HG02973 (cell line): ENCODE measurements at regions not wholly inside any gene's neighbourhood (a gene's known extent, or its start where the extent isn't known, plus 50 kb on each side); places are given as distances from the start of the nearest gene placed in this dataset.

Source experiments
- ATAC-seq: cut with Tn5 transposase; IDR thresholded peaks from one replicate; pipeline ENCODE4 v1.9.1; 2021; ENCODE audit warnings: moderate library complexity; ENCODE audit not compliant: unreplicated experiment

GRCh38 chr2:60002183-60002867 is 551.1 kb downstream of the BCL11A start:
- ATAC-seq, result no peak

- no peak for ATAC-seq
Measured at GRCh38 chr2:60000686-60001085, 552.8 kb downstream of the BCL11A start.

GRCh38 chr2:59998324-59998723 is 555.1 kb downstream of the BCL11A start:
- no peak for ATAC-seq

GRCh38 chr2:59997371-59997770 is 556.1 kb downstream of the BCL11A start:
- no peak for ATAC-seq

GRCh38 chr2:59996855-59997254 is 556.6 kb downstream of the BCL11A start:
- no peak for ATAC-seq

- no peak for ATAC-seq
Measured at GRCh38 chr2:59993726-59994125, 559.7 kb downstream of the BCL11A start.

- ATAC-seq, result no peak
Measured at GRCh38 chr2:59988341-59988740, 565.1 kb downstream of the BCL11A start.

- no peak for ATAC-seq
Measured at GRCh38 chr2:59986511-59986910, 566.9 kb downstream of the BCL11A start.

- ATAC-seq, result no peak
Measured at GRCh38 chr2:59985923-59986322, 567.5 kb downstream of the BCL11A start.

- no peak for ATAC-seq
Measured at GRCh38 chr2:59974051-59974766, 579.2 kb downstream of the BCL11A start.

- ATAC-seq, result no peak
Measured at GRCh38 chr2:59969161-59969560, 584.3 kb downstream of the BCL11A start.

GRCh38 chr2:59968441-59968840 is 585.0 kb downstream of the BCL11A start:
- ATAC-seq, result no peak

GRCh38 chr2:59967691-59968090 is 585.8 kb downstream of the BCL11A start:
- ATAC-seq, result no peak

GRCh38 chr2:59963157-59963556 is 590.3 kb downstream of the BCL11A start:
- ATAC-seq, result no peak

GRCh38 chr2:59961746-59962145 is 591.7 kb downstream of the BCL11A start:
- ATAC-seq, result no peak

- no peak for ATAC-seq
Measured at GRCh38 chr2:59959944-59960343, 593.5 kb downstream of the BCL11A start.

- no peak for ATAC-seq
Measured at GRCh38 chr2:59957504-59957903, 596.0 kb downstream of the BCL11A start.

GRCh38 chr2:59956981-59957380 is 596.5 kb downstream of the BCL11A start:
- no peak for ATAC-seq

- ATAC-seq, result no peak
Measured at GRCh38 chr2:59947917-59948541, 605.4 kb downstream of the BCL11A start.

GRCh38 chr2:59947209-59947608 is 606.2 kb downstream of the BCL11A start:
- no peak for ATAC-seq

- ATAC-seq, result no peak
Measured at GRCh38 chr2:59939236-59939635, 614.2 kb downstream of the BCL11A start.

GRCh38 chr2:59938181-59938580 is 615.3 kb downstream of the BCL11A start:
- ATAC-seq, result no peak
